HEK293T (cell line): ENCODE measurements at regions not wholly inside any gene's neighbourhood (a gene's known extent, or its start where the extent isn't known, plus 50 kb on each side); places are given as distances from the start of the nearest gene placed in this dataset.

ENCODE experiments used
- ARNT ChIP-seq: fragments of 450-650 bp; IDR thresholded peaks from 2 replicates; pipeline ENCODE4 v1.6.1; 2017; ENCODE audit warnings: mild to moderate bottlenecking
- BHLHE40 ChIP-seq: fragments of 450-650 bp; IDR thresholded peaks from 2 replicates; pipeline ENCODE4 v1.6.1; 2016; ENCODE audit warnings: mild to moderate bottlenecking, moderate library complexity, borderline replicate concordance
- CTBP1 ChIP-seq: fragments of 450-650 bp; IDR thresholded peaks from 2 replicates; pipeline ENCODE4 v1.6.1; 2016; ENCODE audit warnings: borderline replicate concordance
- ELF4 ChIP-seq: fragments of 450-650 bp; IDR thresholded peaks from 2 replicates; pipeline ENCODE4 v1.6.1; 2017; ENCODE audit warnings: antibody characterized with exemption
- FOXA1 ChIP-seq: fragments of 450-650 bp; IDR thresholded peaks from 2 replicates; pipeline ENCODE4 v1.6.1; 2016; ENCODE audit warnings: mild to moderate bottlenecking
- FOXK2 ChIP-seq: fragments of 450-650 bp; IDR thresholded peaks from 2 replicates; pipeline ENCODE4 v1.6.1; 2016; ENCODE audit warnings: mild to moderate bottlenecking
- FOXM1 ChIP-seq: fragments of 450-650 bp; IDR thresholded peaks from 2 replicates; pipeline ENCODE4 v1.6.1; 2017; ENCODE audit warnings: mild to moderate bottlenecking, borderline replicate concordance
- L3MBTL2 ChIP-seq: fragments of 450-650 bp; conservative IDR thresholded peaks from 2 replicates; pipeline ENCODE4 v1.6.1; 2016; ENCODE audit warnings: mild to moderate bottlenecking
- SP1 ChIP-seq: fragments of 450-650 bp; IDR thresholded peaks from 2 replicates; pipeline ENCODE4 v1.6.1; 2017
- SUZ12 ChIP-seq: fragments of 450-650 bp; IDR thresholded peaks from 2 replicates; pipeline ENCODE4 v1.6.1; 2016; ENCODE audit warnings: mild to moderate bottlenecking
- TF ChIP-seq, protein P1 (sequence below): fragments of 450-650 bp; IDR thresholded peaks from 2 replicates; pipeline ENCODE4 v1.6.1; 2016

DNA sequence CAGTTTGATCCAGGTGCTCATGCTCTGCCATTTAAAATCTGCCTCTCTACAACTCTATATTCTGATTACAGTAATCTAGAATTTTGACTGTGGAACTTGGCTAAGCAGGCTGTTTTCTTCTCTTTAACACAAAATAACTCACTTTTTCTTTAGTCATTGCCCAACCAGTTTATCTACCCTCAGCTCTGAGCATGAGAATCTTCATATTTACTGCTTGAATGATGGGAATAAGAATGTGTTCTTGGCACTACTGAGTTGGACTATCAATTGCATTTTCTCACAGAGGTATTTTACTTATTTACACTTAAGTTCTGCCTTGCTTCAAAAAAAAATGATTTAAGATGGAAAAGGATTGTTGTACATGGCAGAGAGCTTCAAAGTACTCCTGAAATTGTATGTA is 301.1 kb downstream of the CCDC85A start:
- no peak for TF ChIP-seq FOXM1
- TF ChIP-seq ELF4, result no peak
- TF ChIP-seq FOXK2, result no peak
- no peak for TF ChIP-seq FOXA1
- no peak for TF ChIP-seq BHLHE40
- no peak for TF ChIP-seq ARNT
- no peak for TF ChIP-seq SUZ12
- TF ChIP-seq, protein P1, sequence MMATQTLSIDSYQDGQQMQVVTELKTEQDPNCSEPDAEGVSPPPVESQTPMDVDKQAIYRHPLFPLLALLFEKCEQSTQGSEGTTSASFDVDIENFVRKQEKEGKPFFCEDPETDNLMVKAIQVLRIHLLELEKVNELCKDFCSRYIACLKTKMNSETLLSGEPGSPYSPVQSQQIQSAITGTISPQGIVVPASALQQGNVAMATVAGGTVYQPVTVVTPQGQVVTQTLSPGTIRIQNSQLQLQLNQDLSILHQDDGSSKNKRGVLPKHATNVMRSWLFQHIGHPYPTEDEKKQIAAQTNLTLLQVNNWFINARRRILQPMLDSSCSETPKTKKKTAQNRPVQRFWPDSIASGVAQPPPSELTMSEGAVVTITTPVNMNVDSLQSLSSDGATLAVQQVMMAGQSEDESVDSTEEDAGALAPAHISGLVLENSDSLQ, result no peak
- no peak for TF ChIP-seq L3MBTL2
- no peak for TF ChIP-seq SP1
- TF ChIP-seq CTBP1, result no peak
